ENCODE measurements at regions not wholly inside any gene's neighbourhood (a gene's known extent, or its start where the extent isn't known, plus 50 kb on each side); places are given as distances from the start of the nearest gene placed in this dataset.

DNA sequence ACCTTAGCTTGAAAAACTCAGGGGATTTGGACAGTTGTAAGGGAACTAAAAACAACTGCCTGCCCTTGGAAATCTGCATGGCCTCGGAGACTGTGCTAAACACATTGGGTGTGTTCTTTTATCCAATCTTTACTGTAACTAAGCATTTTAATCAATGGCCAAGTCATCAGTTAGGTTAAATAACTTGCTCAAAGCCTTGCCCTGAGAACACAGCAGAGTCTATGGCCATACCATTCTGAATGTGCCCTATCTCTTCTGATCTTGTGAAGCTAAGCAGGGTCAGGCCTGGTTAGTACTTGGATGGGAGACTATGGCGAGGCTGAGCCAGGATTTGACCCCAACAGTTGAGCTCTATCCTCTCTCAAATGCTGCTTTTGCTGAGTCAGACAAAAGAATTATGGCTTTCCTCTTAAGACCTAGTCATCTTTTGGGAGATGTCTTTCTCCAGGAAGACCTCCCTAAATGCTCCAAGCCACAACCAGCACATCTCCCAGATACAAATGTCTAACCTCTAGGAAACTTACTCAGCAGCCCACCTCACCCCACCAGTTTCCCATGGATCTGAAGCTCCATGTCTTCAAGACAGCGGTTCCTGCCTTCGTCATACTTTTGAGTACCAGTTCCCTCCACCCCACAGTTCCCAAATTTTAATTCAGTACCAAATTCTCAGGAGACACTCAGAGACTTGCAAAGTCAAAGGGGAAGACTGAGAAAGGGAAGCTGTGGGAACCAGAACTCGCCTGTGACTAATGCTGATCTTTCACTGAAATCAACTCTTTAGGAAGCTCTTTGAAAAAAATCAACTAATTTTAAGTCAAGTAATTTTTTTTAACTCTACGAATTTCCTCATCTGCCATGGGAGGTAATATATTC is 336.1 kb downstream of the MAF start:
- Histone ChIP-seq H3K4me3 (ENCODE audit: low read depth in 1 of 3, low read length in 3 of 3) (no peak overlapping the region), H3K27me3 (ENCODE audit: control insufficient read depth in 4 of 4, insufficient read depth in 4 of 4, low read length in 3 of 4) (no peaks in the 10 kb centered on the region), H3K9me3 (ENCODE audit: control insufficient read depth in 4 of 4, low read length in 3 of 4) (no peaks in the 10 kb centered on the region), H3K36me3 (ENCODE audit: control insufficient read depth in 4 of 4, insufficient read depth in 3 of 4, low read depth in 1 of 4, low read length in 3 of 4) (no peaks in the 10 kb centered on the region), H3K9ac (ENCODE audit: low read depth in 1 of 2, low read length in 2 of 2) (no peak overlapping the region), H3K4me1 (ENCODE audit: control insufficient read depth in 4 of 4, insufficient read depth in 4 of 4, low read length in 3 of 4) (peaks cover 0 to 7% (median 2%) of the 10 kb centered on the region in 4 donors), H3K27ac (ENCODE audit: low read depth in 1 of 2, low read length in 2 of 2) (no peak overlapping the region)
- DNase-seq (ENCODE audit: low spot score), result no peak
- TF ChIP-seq, protein P1, sequence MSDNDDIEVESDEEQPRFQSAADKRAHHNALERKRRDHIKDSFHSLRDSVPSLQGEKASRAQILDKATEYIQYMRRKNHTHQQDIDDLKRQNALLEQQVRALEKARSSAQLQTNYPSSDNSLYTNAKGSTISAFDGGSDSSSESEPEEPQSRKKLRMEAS (IDR thresholded peaks at IDR 0.05), result no peak
- TF ChIP-seq, protein P2, sequence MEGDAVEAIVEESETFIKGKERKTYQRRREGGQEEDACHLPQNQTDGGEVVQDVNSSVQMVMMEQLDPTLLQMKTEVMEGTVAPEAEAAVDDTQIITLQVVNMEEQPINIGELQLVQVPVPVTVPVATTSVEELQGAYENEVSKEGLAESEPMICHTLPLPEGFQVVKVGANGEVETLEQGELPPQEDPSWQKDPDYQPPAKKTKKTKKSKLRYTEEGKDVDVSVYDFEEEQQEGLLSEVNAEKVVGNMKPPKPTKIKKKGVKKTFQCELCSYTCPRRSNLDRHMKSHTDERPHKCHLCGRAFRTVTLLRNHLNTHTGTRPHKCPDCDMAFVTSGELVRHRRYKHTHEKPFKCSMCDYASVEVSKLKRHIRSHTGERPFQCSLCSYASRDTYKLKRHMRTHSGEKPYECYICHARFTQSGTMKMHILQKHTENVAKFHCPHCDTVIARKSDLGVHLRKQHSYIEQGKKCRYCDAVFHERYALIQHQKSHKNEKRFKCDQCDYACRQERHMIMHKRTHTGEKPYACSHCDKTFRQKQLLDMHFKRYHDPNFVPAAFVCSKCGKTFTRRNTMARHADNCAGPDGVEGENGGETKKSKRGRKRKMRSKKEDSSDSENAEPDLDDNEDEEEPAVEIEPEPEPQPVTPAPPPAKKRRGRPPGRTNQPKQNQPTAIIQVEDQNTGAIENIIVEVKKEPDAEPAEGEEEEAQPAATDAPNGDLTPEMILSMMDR (IDR thresholded peaks at IDR 0.05; ENCODE audit: low read depth, low read length, missing input control), result no peak
- no peak for TF ChIP-seq GABPA (IDR thresholded peaks at IDR 0.05 in 1 of 2, conservative IDR thresholded peaks at IDR 0.05 in 1 of 2)
- no peak for TF ChIP-seq RXRA (IDR thresholded peaks at IDR 0.05)
- TF ChIP-seq FOXA2 (IDR thresholded peaks at IDR 0.05), result no peak
- TF ChIP-seq RAD21 (IDR thresholded peaks at IDR 0.05), result no peak
- TF ChIP-seq TAF1 (conservative IDR thresholded peaks at IDR 0.05), result no peak
- TF ChIP-seq EGR1 (IDR thresholded peaks at IDR 0.05; ENCODE audit: low read depth in 2 of 2), result no peak
- TF ChIP-seq HNF4G (IDR thresholded peaks at IDR 0.05), result no peak
- WGBS, result 88% methylated on average over 6 of the region's 6 CpGs

DNA sequence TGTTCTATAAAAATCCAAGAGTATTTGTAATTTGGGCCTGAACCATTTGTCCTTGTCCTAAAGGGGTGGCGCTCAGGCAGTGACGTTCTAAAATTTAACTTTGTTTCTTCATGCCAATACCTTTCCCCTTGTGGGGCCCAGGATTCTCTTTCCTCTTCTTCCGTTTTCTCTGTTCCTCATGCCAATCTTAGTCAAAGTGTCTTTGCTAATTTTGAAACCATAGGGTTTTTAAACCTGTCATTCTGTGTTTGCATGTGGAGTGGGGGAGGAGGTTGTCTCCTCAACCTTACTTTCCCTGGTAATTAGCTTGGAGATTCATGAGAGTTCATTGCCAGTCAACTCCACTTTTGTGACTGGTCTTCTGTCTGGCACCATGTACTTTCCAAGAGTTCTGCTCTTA is 337.1 kb downstream of the MAF start:
- Histone ChIP-seq H3K9ac (ENCODE audit: low read depth in 1 of 2, low read length in 2 of 2) (no peak overlapping the region), H3K4me3 (ENCODE audit: low read depth in 1 of 3, low read length in 3 of 3) (no peak overlapping the region), H3K27me3 (ENCODE audit: control insufficient read depth in 4 of 4, insufficient read depth in 4 of 4, low read length in 3 of 4) (no peaks in the 10 kb centered on the region), H3K36me3 (ENCODE audit: control insufficient read depth in 4 of 4, insufficient read depth in 3 of 4, low read depth in 1 of 4, low read length in 3 of 4) (no peaks in the 10 kb centered on the region), H3K9me3 (ENCODE audit: control insufficient read depth in 4 of 4, low read length in 3 of 4) (no peaks in the 10 kb centered on the region), H3K4me1 (ENCODE audit: control insufficient read depth in 4 of 4, insufficient read depth in 4 of 4, low read length in 3 of 4) (peaks cover 0 to 7% (median 2%) of the 10 kb centered on the region in 4 donors), H3K27ac (ENCODE audit: low read depth in 1 of 2, low read length in 2 of 2) (no peak overlapping the region)
- no peak for DNase-seq (ENCODE audit: low spot score)
- WGBS, result 89% methylated on average over 3 of the region's 3 CpGs
- TF ChIP-seq RAD21 (IDR thresholded peaks at IDR 0.05), result no peak
- no peak for TF ChIP-seq GABPA (IDR thresholded peaks at IDR 0.05 in 1 of 2, conservative IDR thresholded peaks at IDR 0.05 in 1 of 2)
- TF ChIP-seq, protein P1 (IDR thresholded peaks at IDR 0.05), result no peak
- no peak for TF ChIP-seq HNF4A (conservative IDR thresholded peaks at IDR 0.05)
- TF ChIP-seq HNF4G (IDR thresholded peaks at IDR 0.05), result no peak
- no peak for TF ChIP-seq FOXA1 (IDR thresholded peaks at IDR 0.05)
- TF ChIP-seq, protein P2 (IDR thresholded peaks at IDR 0.05; ENCODE audit: low read depth, low read length, missing input control), result no peak
- TF ChIP-seq YY1 (IDR thresholded peaks at IDR 0.05), result no peak
- TF ChIP-seq NR2F2 (IDR thresholded peaks at IDR 0.05), result no peak
- TF ChIP-seq REST (IDR thresholded peaks at IDR 0.05), result no peak
- TF ChIP-seq, protein P3, sequence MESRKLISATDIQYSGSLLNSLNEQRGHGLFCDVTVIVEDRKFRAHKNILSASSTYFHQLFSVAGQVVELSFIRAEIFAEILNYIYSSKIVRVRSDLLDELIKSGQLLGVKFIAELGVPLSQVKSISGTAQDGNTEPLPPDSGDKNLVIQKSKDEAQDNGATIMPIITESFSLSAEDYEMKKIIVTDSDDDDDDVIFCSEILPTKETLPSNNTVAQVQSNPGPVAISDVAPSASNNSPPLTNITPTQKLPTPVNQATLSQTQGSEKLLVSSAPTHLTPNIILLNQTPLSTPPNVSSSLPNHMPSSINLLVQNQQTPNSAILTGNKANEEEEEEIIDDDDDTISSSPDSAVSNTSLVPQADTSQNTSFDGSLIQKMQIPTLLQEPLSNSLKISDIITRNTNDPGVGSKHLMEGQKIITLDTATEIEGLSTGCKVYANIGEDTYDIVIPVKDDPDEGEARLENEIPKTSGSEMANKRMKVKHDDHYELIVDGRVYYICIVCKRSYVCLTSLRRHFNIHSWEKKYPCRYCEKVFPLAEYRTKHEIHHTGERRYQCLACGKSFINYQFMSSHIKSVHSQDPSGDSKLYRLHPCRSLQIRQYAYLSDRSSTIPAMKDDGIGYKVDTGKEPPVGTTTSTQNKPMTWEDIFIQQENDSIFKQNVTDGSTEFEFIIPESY (IDR thresholded peaks at IDR 0.05), result no peak
- TF ChIP-seq JUND (IDR thresholded peaks at IDR 0.05), result no peak
- TF ChIP-seq SP1 (IDR thresholded peaks at IDR 0.05), result no peak
- TF ChIP-seq EGR1 (IDR thresholded peaks at IDR 0.05; ENCODE audit: low read depth in 2 of 2), result no peak
- TF ChIP-seq ATF3 (IDR thresholded peaks at IDR 0.05), result no peak
- TF ChIP-seq RXRA (IDR thresholded peaks at IDR 0.05), result no peak
- TF ChIP-seq TAF1 (conservative IDR thresholded peaks at IDR 0.05), result no peak
- no peak for TF ChIP-seq FOXA2 (IDR thresholded peaks at IDR 0.05)
